ENCODE measurements at regions not wholly inside any gene's neighbourhood (a gene's known extent, or its start where the extent isn't known, plus 50 kb on each side); places are given as distances from the start of the nearest gene placed in this dataset.

- DNase-seq: no peak
These were observed 733.5 kb upstream of the CCDC54 start for GRCh38 chr3:106643684-106644161.

- DNase-seq: no peak
These were observed 703.2 kb upstream of the CCDC54 start for GRCh38 chr3:106673926-106674569.

- DNase-seq: no peak
These were observed 701.8 kb upstream of the CCDC54 start for GRCh38 chr3:106675451-106675850.

GRCh38 chr3:106678657-106679390 is 698.4 kb upstream of the CCDC54 start:
- no peak for DNase-seq

GRCh38 chr3:106683953-106684620 is 693.2 kb upstream of the CCDC54 start:
- no peak for DNase-seq

- no peak for DNase-seq
These were observed 691.5 kb upstream of the CCDC54 start for GRCh38 chr3:106685745-106686144.

- no peak for DNase-seq
These were observed 689.3 kb upstream of the CCDC54 start for GRCh38 chr3:106687905-106688304.

GRCh38 chr3:106688464-106688863 is 688.8 kb upstream of the CCDC54 start:
- DNase-seq: no peak

- no peak for DNase-seq
These were observed 685.8 kb upstream of the CCDC54 start for GRCh38 chr3:106691476-106691875.

GRCh38 chr3:106692624-106693023 is 684.6 kb upstream of the CCDC54 start:
- DNase-seq: no peak

- DNase-seq: no peak
These were observed 678.1 kb upstream of the CCDC54 start for GRCh38 chr3:106699122-106699521.

- DNase-seq: no peak
These were observed 676.3 kb upstream of the CCDC54 start for GRCh38 chr3:106700981-106701380.

- DNase-seq: no peak
These were observed 673.7 kb upstream of the CCDC54 start for GRCh38 chr3:106703524-106703923.

GRCh38 chr3:106707347-106707746 is 669.9 kb upstream of the CCDC54 start:
- no peak for DNase-seq

GRCh38 chr3:106710596-106710995 is 666.6 kb upstream of the CCDC54 start:
- no peak for DNase-seq

- no peak for DNase-seq
These were observed 665.6 kb upstream of the CCDC54 start for GRCh38 chr3:106711650-106712049.

- DNase-seq: no peak
These were observed 662.8 kb upstream of the CCDC54 start for GRCh38 chr3:106714400-106714799.

GRCh38 chr3:106715286-106715685 is 662.0 kb upstream of the CCDC54 start:
- no peak for DNase-seq

GRCh38 chr3:106717178-106717780 is 660.0 kb upstream of the CCDC54 start:
- no peak for DNase-seq

GRCh38 chr3:106719077-106719476 is 658.2 kb upstream of the CCDC54 start:
- DNase-seq: no peak

GRCh38 chr3:106719583-106719982 is 657.7 kb upstream of the CCDC54 start:
- no peak for DNase-seq

GRCh38 chr3:106720510-106720909 is 656.7 kb upstream of the CCDC54 start:
- no peak for DNase-seq

GRCh38 chr3:106725566-106725965 is 651.7 kb upstream of the CCDC54 start:
- no peak for DNase-seq
